RWPE1 (cell line): ENCODE measurements at regions not wholly inside any gene's neighbourhood (a gene's known extent, or its start where the extent isn't known, plus 50 kb on each side); places are given as distances from the start of the nearest gene placed in this dataset.

Experiments used
- CTCF ChIA-PET: fragments of 350-600 bp; sonication (Branson Sonifier 250); formaldehyde crosslinking; extraction: SDS; loops from one replicate; lab custom pipeline; 2021; lab: Yijun Ruan, JAX
- POLR2A ChIA-PET: fragments of 400-600 bp; formaldehyde crosslinking; extraction: SDS; loops from one replicate; lab custom pipeline; 2020; ENCODE audit warnings: antibody characterized with exemption; ENCODE audit not compliant: low non-redundant PET; lab: Yijun Ruan, JAX
- DNase-seq: peaks from one replicate; pipeline ENCODE4 v3.0.0; 2012; ENCODE audit warnings: low spot score
- H3K27ac ChIP-seq: fragments of 450-650 bp; 2 replicates; pipeline ENCODE4 v1.5.1; 2017
- CTCF ChIP-seq: fragments of 450-650 bp; conservative IDR thresholded peaks from 2 replicates; pipeline ENCODE4 v1.5.1; 2017; ENCODE audit warnings: low read depth, mild to moderate bottlenecking

GRCh38 chrX:131739823-131740222, 195.9 kb downstream of the OR13H1 start:
- CTCF ChIA-PET = no interaction called here
- POLR2A ChIA-PET = no interaction called here
- no peak for DNase-seq

GRCh38 chrX:131741103-131741581, 197.3 kb downstream of the OR13H1 start:
- ChIA-PET POLR2A (no interaction called here), CTCF (no interaction called here)
- no peak for TF ChIP-seq CTCF
- DNase-seq = no peak
- H3K27ac ChIP-seq = no peak overlapping the region

More at GRCh38 chrX:131739823-131740222, 195.9 kb downstream of the OR13H1 start:
- no peak for TF ChIP-seq CTCF
- H3K27ac ChIP-seq = no peak overlapping the region

- ChIA-PET POLR2A (interaction anchor here (0.5 kb wide), 1 partner anchor 1214 kb away, joined by 3 read pairs; no protein-coding TSS in a partner anchor), CTCF (no interaction called here)
- no peak for DNase-seq
- no peak overlapping the region for H3K27ac ChIP-seq
- no peak for TF ChIP-seq CTCF
These were observed 202.1 kb downstream of the OR13H1 start for GRCh38 chrX:131745942-131746489.

- no peak overlapping the region for H3K27ac ChIP-seq
- CTCF ChIA-PET = no interaction called here
- DNase-seq = no peak
- POLR2A ChIA-PET = no interaction called here
- no peak for TF ChIP-seq CTCF
These were observed 202.7 kb downstream of the OR13H1 start for GRCh38 chrX:131746491-131746968.

- no peak for DNase-seq
- ChIA-PET POLR2A (no interaction called here), CTCF (no interaction called here)
- no peak for TF ChIP-seq CTCF
- H3K27ac ChIP-seq = no peak overlapping the region
These were observed 203.3 kb downstream of the OR13H1 start for GRCh38 chrX:131747173-131747572.

- no peak for TF ChIP-seq CTCF
- CTCF ChIA-PET = no interaction called here
- H3K27ac ChIP-seq = no peak overlapping the region
- POLR2A ChIA-PET = no interaction called here
- no peak for DNase-seq
These were observed 208.8 kb downstream of the OR13H1 start for GRCh38 chrX:131752493-131753198.
